Pancreas (tissue), 10 donors: ENCODE measurements at regions not wholly inside any gene's neighbourhood (a gene's known extent, or its start where the extent isn't known, plus 50 kb on each side); places are given as distances from the start of the nearest gene placed in this dataset.
A peak's percentile ranks its signal among the peaks of the same experiment; 100 is the strongest.

ENCODE experiments used
- ATAC-seq, 4 donors: fragments of 200-7000 bp; cut with Tn5 transposase; one replicate each; pipeline versions ENCODE4 v1.8.0 to v1.9.1; 2020; ENCODE audit warnings: mild to moderate bottlenecking in 4 of 4, moderate library complexity in 4 of 4
- DNase-seq, 6 donors: peaks; one replicate each; pipeline ENCODE4 v3.0.0-alpha.2; 2020
- FAIRE-seq: peaks from 2 replicates; lab custom pipeline; 2012; peaks lifted over from hg19 to GRCh38; lab: Jason Lieb, UNC
- H3K27ac ChIP-seq, 4 donors: fragments of 200-600 bp; sonication (generic); 1 replicate in 3 of 4; 2 replicates in 1 of 4; pipeline versions ENCODE4 v1.5.0 to v1.8.0; 2020
- H3K27me3 ChIP-seq, 4 donors: fragments of 200-600 bp; one replicate each; pipeline ENCODE4 v1.8.0; 2021
- H3K36me3 ChIP-seq, 3 donors: fragments of 200-600 bp; sonication (generic) in 1 of 3; one replicate each; pipeline versions ENCODE4 v1.5.0 to v1.8.0; 2020 to 2021
- H3K4me1 ChIP-seq, 3 donors: fragments of 200-600 bp; one replicate each; pipeline ENCODE4 v1.8.0; 2021
- H3K4me3 ChIP-seq, 4 donors: fragments of 200-600 bp; sonication (generic) in 2 of 4; one replicate each; pipeline versions ENCODE4 v1.5.0 to v1.8.0; 2020 to 2021
- H3K9me3 ChIP-seq, 4 donors: fragments of 200-600 bp; one replicate each; pipeline ENCODE4 v1.8.0; 2021
- CTCF ChIP-seq, 4 donors: fragments of 200-600 bp; sonication (generic) in 3 of 4; IDR thresholded peaks; one replicate each; pipeline versions ENCODE4 v1.5.0 to v1.8.0; 2021; ENCODE audit warnings: antibody characterized with exemption in 4 of 4
- WGBS, 2 donors: extraction: QIAGEN DNeasy Blood & Tissue Kit; methylation state at CpG; one replicate each; pipeline ENCODE4 v1.1.7; 2013; 5-methylcytosine and 5-hydroxymethylcytosine counted together
- intact Hi-C, 3 donors: fragments of 100-400 bp; cut with DNase I; formaldehyde crosslinking; loops; one replicate each; pipeline versions ENCODE4 v1.11.1 to v1.14.2; 2022
- donor health status: healthy with polysubstance abuse.
- donor health status: DM: no; HTN: no; CAD: no; lungs with moderate emphysema.
- donor health status: DM: no; HTN: no; CAD: no.
- donor health status: control.
- donor health status: control.
- donor health status: Bipolar disorder and iron deficiency.
- donor health status: DM: yes; HTN: yes; CAD: no.
- donor health status: DM: no; HTN: no; CAD: no.
- donor health status: DM: no; HTN: no; CAD: no.
- donor health status: DM: yes; HTN: yes; CAD: no.

GRCh38 chr10:116006508-116006907 lies 266.5 kb downstream of the GFRA1 start:
- no peak for FAIRE-seq
- intact Hi-C loops = no loop called here
- H3K36me3 ChIP-seq = no peaks in the 10 kb centered on the region
- no peak for ATAC-seq
- no peaks in the 10 kb centered on the region for H3K9me3 ChIP-seq
- H3K4me1 ChIP-seq = no peaks in the 10 kb centered on the region
- no peak overlapping the region for H3K4me3 ChIP-seq
- no peaks in the 10 kb centered on the region for H3K27me3 ChIP-seq
- no peak overlapping the region for H3K27ac ChIP-seq
- no peak for DNase-seq
- no peak for TF ChIP-seq CTCF (IDR thresholded peaks at IDR 0.05)

- DNase-seq = no peak
- intact Hi-C loops = no loop called here
- FAIRE-seq = no peak
Observed at GRCh38 chr10:116005301-116005700, 267.7 kb downstream of the GFRA1 start.

GRCh38 chr10:116002735-116003134 lies 270.3 kb downstream of the GFRA1 start:
- FAIRE-seq (no peak), ATAC-seq (no peak)
- intact Hi-C loops = no loop called here

More at GRCh38 chr10:116005301-116005700, 267.7 kb downstream of the GFRA1 start:
- no peak for TF ChIP-seq CTCF (IDR thresholded peaks at IDR 0.05)
- Histone ChIP-seq H3K27ac (no peak overlapping the region), H3K4me1 (no peaks in the 10 kb centered on the region), H3K36me3 (no peaks in the 10 kb centered on the region), H3K9me3 (no peaks in the 10 kb centered on the region), H3K4me3 (no peak overlapping the region), H3K27me3 (no peaks in the 10 kb centered on the region)
- no peak for ATAC-seq
- 62 to 72% methylated on average over 2 of the region's 2 CpGs for WGBS, 2 donors

GRCh38 chr10:116001976-116002375 lies 271.0 kb downstream of the GFRA1 start:
- WGBS, 2 donors = 62 to 77% methylated on average over 4 of the region's 4 CpGs
- DNase-seq (no peak), FAIRE-seq (no peak), ATAC-seq (no peak)
- TF ChIP-seq CTCF (IDR thresholded peaks at IDR 0.05) = no peak
- H3K27ac ChIP-seq = no peak overlapping the region
- H3K9me3 ChIP-seq = no peaks in the 10 kb centered on the region
- H3K36me3 ChIP-seq = no peaks in the 10 kb centered on the region
- no peaks in the 10 kb centered on the region for H3K27me3 ChIP-seq
- H3K4me1 ChIP-seq = no peaks in the 10 kb centered on the region
- no peak overlapping the region for H3K4me3 ChIP-seq
- intact Hi-C loops = no loop called here

More at GRCh38 chr10:116002735-116003134, 270.3 kb downstream of the GFRA1 start:
- TF ChIP-seq CTCF (IDR thresholded peaks at IDR 0.05) = no peak
- H3K9me3 ChIP-seq = no peaks in the 10 kb centered on the region
- 85 to 96% methylated on average over 1 of the region's 1 CpG for WGBS, 2 donors
- no peaks in the 10 kb centered on the region for H3K36me3 ChIP-seq
- H3K27ac ChIP-seq = no peak overlapping the region
- no peaks in the 10 kb centered on the region for H3K4me1 ChIP-seq
- H3K27me3 ChIP-seq = no peaks in the 10 kb centered on the region
- H3K4me3 ChIP-seq = no peak overlapping the region
- no peak for DNase-seq

- DNase-seq (no peak), ATAC-seq (peak in 2 of 4 donors; percentile 51 to 56), FAIRE-seq (no peak)
- no peak for TF ChIP-seq CTCF (IDR thresholded peaks at IDR 0.05)
- Histone ChIP-seq H3K9me3 (no peaks in the 10 kb centered on the region), H3K27me3 (no peaks in the 10 kb centered on the region), H3K4me3 (no peak overlapping the region), H3K4me1 (no peaks in the 10 kb centered on the region), H3K27ac (no peak overlapping the region), H3K36me3 (no peaks in the 10 kb centered on the region)
- WGBS, 2 donors = 28 to 33% methylated on average over 10 of the region's 10 CpGs
- intact Hi-C loops = no loop called here
Observed at GRCh38 chr10:116001262-116001857, 271.6 kb downstream of the GFRA1 start.
